GM23338 (cell line): ENCODE measurements at regions not wholly inside any gene's neighbourhood (a gene's known extent, or its start where the extent isn't known, plus 50 kb on each side); places are given as distances from the start of the nearest gene placed in this dataset.

Experiments used
- ATAC-seq: fragments of 200-7000 bp; cut with Tn5 transposase; 3 replicates; pipeline ENCODE4 v1.9.1; 2020
- DNase-seq: peaks from one replicate; pipeline ENCODE4 v3.0.0-alpha.2; 2015; ENCODE audit warnings: low spot score
- H2AFZ ChIP-seq: fragments of 200-600 bp; sonication (generic); 2 replicates; pipeline ENCODE4 v1.8.0; 2016; ENCODE audit warnings: antibody characterized with exemption, mild to moderate bottlenecking, moderate library complexity
- H3F3A ChIP-seq: fragments of 200-600 bp; sonication (generic); replicated peaks from 2 replicates; pipeline ENCODE4 v1.8.0; 2017; ENCODE audit warnings: antibody characterized with exemption, mixed run types, low read depth
- H3K27ac ChIP-seq: fragments of 200-600 bp; sonication (generic); 2 replicates; pipeline ENCODE4 v1.6.1; 2016; ENCODE audit warnings: low read depth
- H3K27me3 ChIP-seq: fragments of 200-600 bp; sonication (generic); 2 replicates; pipeline ENCODE4 v1.8.0; 2016; ENCODE audit warnings: mild to moderate bottlenecking, mixed run types, moderate library complexity; ENCODE audit not compliant: insufficient read depth
- H3K36me3 ChIP-seq: fragments of 200-600 bp; sonication (generic); 2 replicates; pipeline ENCODE4 v1.8.0; 2016; ENCODE audit warnings: mild to moderate bottlenecking; ENCODE audit not compliant: insufficient read depth
- H3K4me1 ChIP-seq: fragments of 200-600 bp; sonication (generic); 2 replicates; pipeline ENCODE4 v1.8.0; 2016; ENCODE audit warnings: mild to moderate bottlenecking, moderate library complexity; ENCODE audit not compliant: insufficient read depth
- H3K4me2 ChIP-seq: fragments of 200-600 bp; sonication (generic); 2 replicates; pipeline ENCODE4 v1.7.1; 2017; ENCODE audit warnings: mixed run types
- H3K4me3 ChIP-seq: fragments of 200-600 bp; sonication (generic); 2 replicates; pipeline ENCODE4 v1.6.1; 2016; ENCODE audit warnings: mixed run types
- H3K79me2 ChIP-seq: fragments of 200-600 bp; sonication (generic); replicated peaks from 2 replicates; pipeline ENCODE4 v1.8.0; 2017; ENCODE audit warnings: mild to moderate bottlenecking; ENCODE audit not compliant: insufficient read depth
- H3K9me2 ChIP-seq: fragments of 200-600 bp; sonication (generic); 2 replicates; pipeline ENCODE4 v1.8.0; 2017; ENCODE audit not compliant: insufficient read depth
- H4K20me1 ChIP-seq: fragments of 200-600 bp; sonication (generic); replicated peaks from 2 replicates; pipeline ENCODE4 v1.8.0; 2017; ENCODE audit warnings: mild to moderate bottlenecking; ENCODE audit not compliant: insufficient read depth
- H3K27ac Mint-ChIP-seq: 2 replicates; pipeline ENCODE4 v1.8.0; 2020; ENCODE audit warnings: inconsistent platforms, mild to moderate bottlenecking, moderate library complexity, mixed read lengths
- H3K27me3 Mint-ChIP-seq: 3 replicates; pipeline ENCODE4 v1.8.0; 2022; ENCODE audit warnings: low read depth, mild to moderate bottlenecking, moderate library complexity, mixed read lengths, inconsistent platforms; ENCODE audit not compliant: insufficient read depth, poor library complexity
- H3K36me3 Mint-ChIP-seq: 3 replicates; pipeline ENCODE4 v1.8.0; 2021; ENCODE audit warnings: low read depth, mild to moderate bottlenecking, inconsistent platforms, moderate library complexity, mixed read lengths
- H3K4me1 Mint-ChIP-seq: 3 replicates; pipeline ENCODE4 v1.8.0; 2020; ENCODE audit warnings: mild to moderate bottlenecking, inconsistent platforms, mixed read lengths
- H3K4me3 Mint-ChIP-seq: 3 replicates; pipeline ENCODE4 v1.8.0; 2021; ENCODE audit warnings: moderate library complexity, mild to moderate bottlenecking, inconsistent platforms, mixed read lengths
- H3K9me3 Mint-ChIP-seq: 3 replicates; pipeline ENCODE4 v1.8.0; 2020; ENCODE audit warnings: moderate library complexity, mild to moderate bottlenecking, inconsistent platforms, mixed read lengths
- ETS1 ChIP-seq: IDR thresholded peaks from 2 replicates; pipeline ENCODE4 v1.6.1; 2016; ENCODE audit warnings: antibody characterized with exemption
- EZH2 ChIP-seq: fragments of 200-600 bp; sonication (generic); IDR thresholded peaks from one replicate; pipeline ENCODE4 v1.8.0; 2017; ENCODE audit warnings: antibody characterized with exemption, mild to moderate bottlenecking, low read depth; ENCODE audit not compliant: unreplicated experiment
- JUNB ChIP-seq: IDR thresholded peaks from one replicate; pipeline ENCODE4 v1.6.1; 2016; ENCODE audit warnings: antibody characterized with exemption; ENCODE audit not compliant: unreplicated experiment
- NANOG ChIP-seq: IDR thresholded peaks from 2 replicates; pipeline ENCODE4 v1.6.1; 2016; ENCODE audit warnings: antibody characterized with exemption, borderline replicate concordance
- POLR2AphosphoS5 ChIP-seq: IDR thresholded peaks from 2 replicates; pipeline ENCODE4 v1.6.1; 2016; ENCODE audit warnings: antibody characterized with exemption, low read depth
- REST ChIP-seq: IDR thresholded peaks from one replicate; pipeline ENCODE4 v1.6.1; 2018; ENCODE audit warnings: antibody characterized with exemption; ENCODE audit not compliant: unreplicated experiment
- ZNF331 ChIP-seq: fragments of 250-450 bp; sonication (Bioruptor Pico); IDR thresholded peaks from 2 replicates; pipeline ENCODE4 v1.5.0; 2020; ENCODE audit warnings: low read depth, mild to moderate bottlenecking, moderate library complexity
- ZNF462 ChIP-seq: fragments of 250-450 bp; sonication (Bioruptor Pico); IDR thresholded peaks from 2 replicates; pipeline ENCODE4 v1.5.0; 2020; ENCODE audit warnings: mild to moderate bottlenecking, moderate library complexity
- TF ChIP-seq, protein P1 (sequence below), 2 experiments: fragments of 200-600 bp in 1 of 2; sonication (generic) in 1 of 2; conservative IDR thresholded peaks; 2 replicates each; pipeline versions ENCODE4 v1.5.1 to v1.6.1; 2016 to 2017; ENCODE audit warnings: antibody characterized with exemption in 2 of 2, low read depth in 2 of 2, mild to moderate bottlenecking in 2 of 2, moderate library complexity in 1 of 2

GRCh38 chr9:22204240-22204639 lies 195.1 kb upstream of the CDKN2B start (continued):
- no peak for TF ChIP-seq ZNF462 (CRISPR knock-in tag)
- no peak for TF ChIP-seq NANOG
- TF ChIP-seq POLR2AphosphoS5 = no peak
- no peak for TF ChIP-seq JUNB

DNA sequence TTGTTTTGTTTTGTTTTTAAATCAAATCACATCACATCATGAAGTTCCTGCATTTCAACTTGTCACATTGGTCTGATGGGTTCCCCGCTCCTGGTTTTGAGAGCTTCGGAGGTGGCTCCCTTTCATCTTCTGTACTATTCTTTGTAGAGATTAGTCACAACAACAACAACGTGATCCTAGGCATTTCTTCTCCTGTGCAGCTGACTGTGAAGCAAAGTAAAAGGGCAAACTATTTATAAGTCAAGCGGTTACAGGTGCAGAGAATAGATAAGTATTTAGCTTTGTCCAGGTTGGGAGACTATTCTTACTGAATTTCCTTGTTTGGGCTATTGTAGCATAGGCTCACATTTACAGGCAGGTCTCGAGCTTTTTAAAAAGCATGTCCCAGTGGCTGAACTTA lies 197.7 kb upstream of the CDKN2B start:
- ATAC-seq (no peak), DNase-seq (no peak)
- Histone ChIP-seq H3F3A (no peaks in the 10 kb centered on the region), H3K4me2 (no peak overlapping the region), H3K27ac (no peak overlapping the region), H3K9me2 (no peaks in the 10 kb centered on the region), H4K20me1 (no peaks in the 10 kb centered on the region), H3K36me3 (no peaks in the 10 kb centered on the region), H3K27me3 (no peaks in the 10 kb centered on the region), H3K79me2 (no peaks in the 10 kb centered on the region), H2AFZ (no peak overlapping the region), H3K4me1 (no peaks in the 10 kb centered on the region), H3K4me3 (no peak overlapping the region)
- Mint-ChIP-seq H3K4me1 (0 out of 3 replicates have a peak, but pooled peaks cover 3% of the 10 kb centered on the region), H3K9me3 (no peaks in the 10 kb centered on the region), H3K27ac (no peak overlapping the region), H3K36me3 (no peaks in the 10 kb centered on the region), H3K27me3 (no peaks in the 10 kb centered on the region), H3K4me3 (no peak overlapping the region)
- TF ChIP-seq JUNB (no peak), EZH2 (no peak), ZNF331 (CRISPR knock-in tag) (no peak), NANOG (no peak), ETS1 (no peak), REST (no peak)
- TF ChIP-seq, protein P1, sequence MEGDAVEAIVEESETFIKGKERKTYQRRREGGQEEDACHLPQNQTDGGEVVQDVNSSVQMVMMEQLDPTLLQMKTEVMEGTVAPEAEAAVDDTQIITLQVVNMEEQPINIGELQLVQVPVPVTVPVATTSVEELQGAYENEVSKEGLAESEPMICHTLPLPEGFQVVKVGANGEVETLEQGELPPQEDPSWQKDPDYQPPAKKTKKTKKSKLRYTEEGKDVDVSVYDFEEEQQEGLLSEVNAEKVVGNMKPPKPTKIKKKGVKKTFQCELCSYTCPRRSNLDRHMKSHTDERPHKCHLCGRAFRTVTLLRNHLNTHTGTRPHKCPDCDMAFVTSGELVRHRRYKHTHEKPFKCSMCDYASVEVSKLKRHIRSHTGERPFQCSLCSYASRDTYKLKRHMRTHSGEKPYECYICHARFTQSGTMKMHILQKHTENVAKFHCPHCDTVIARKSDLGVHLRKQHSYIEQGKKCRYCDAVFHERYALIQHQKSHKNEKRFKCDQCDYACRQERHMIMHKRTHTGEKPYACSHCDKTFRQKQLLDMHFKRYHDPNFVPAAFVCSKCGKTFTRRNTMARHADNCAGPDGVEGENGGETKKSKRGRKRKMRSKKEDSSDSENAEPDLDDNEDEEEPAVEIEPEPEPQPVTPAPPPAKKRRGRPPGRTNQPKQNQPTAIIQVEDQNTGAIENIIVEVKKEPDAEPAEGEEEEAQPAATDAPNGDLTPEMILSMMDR (conservative IDR thresholded peaks at IDR 0.05; ENCODE audit: low read depth in 2 of 2) = no peak
